ENCODE measurements at regions not wholly inside any gene's neighbourhood (a gene's known extent, or its start where the extent isn't known, plus 50 kb on each side); places are given as distances from the start of the nearest gene placed in this dataset.

DNA sequence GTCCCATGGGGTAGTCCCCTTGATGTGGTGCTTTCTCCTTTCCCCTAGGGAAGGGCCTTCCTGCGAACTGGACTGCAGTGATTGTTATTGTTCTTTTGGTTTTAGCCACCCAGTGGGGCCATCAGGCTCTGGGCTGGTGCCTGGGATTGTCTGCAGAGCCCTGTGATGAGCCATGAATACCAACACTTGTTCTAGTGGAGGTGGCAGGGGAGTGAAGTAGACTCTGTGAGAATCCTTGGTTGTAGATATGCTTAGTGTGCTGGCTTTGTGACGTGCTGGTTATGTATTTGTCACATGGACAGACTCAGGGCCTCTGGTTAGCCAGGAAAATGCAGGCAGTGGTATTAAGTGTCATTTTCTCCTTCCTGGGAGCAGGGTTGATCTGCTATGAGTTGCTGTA, 51.8 kb upstream of the NDUFB4 start:
- Histone ChIP-seq H3K4me1 (ENCODE audit: control insufficient read depth, insufficient read depth, low read length) (no peaks in the 10 kb centered on the region), H3K27me3 (ENCODE audit: control insufficient read depth, insufficient read depth, low read length) (no peaks in the 10 kb centered on the region), H3K36me3 (ENCODE audit: control insufficient read depth, insufficient read depth, low read length) (no peaks in the 10 kb centered on the region), H3K27ac (ENCODE audit: low read length) (no peak overlapping the region), H3K9me3 (ENCODE audit: control insufficient read depth, insufficient read depth, low read length) (no peaks in the 10 kb centered on the region), H3K4me3 (ENCODE audit: low read length) (no peak overlapping the region)
- TF ChIP-seq, protein P1, sequence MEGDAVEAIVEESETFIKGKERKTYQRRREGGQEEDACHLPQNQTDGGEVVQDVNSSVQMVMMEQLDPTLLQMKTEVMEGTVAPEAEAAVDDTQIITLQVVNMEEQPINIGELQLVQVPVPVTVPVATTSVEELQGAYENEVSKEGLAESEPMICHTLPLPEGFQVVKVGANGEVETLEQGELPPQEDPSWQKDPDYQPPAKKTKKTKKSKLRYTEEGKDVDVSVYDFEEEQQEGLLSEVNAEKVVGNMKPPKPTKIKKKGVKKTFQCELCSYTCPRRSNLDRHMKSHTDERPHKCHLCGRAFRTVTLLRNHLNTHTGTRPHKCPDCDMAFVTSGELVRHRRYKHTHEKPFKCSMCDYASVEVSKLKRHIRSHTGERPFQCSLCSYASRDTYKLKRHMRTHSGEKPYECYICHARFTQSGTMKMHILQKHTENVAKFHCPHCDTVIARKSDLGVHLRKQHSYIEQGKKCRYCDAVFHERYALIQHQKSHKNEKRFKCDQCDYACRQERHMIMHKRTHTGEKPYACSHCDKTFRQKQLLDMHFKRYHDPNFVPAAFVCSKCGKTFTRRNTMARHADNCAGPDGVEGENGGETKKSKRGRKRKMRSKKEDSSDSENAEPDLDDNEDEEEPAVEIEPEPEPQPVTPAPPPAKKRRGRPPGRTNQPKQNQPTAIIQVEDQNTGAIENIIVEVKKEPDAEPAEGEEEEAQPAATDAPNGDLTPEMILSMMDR (IDR thresholded peaks at IDR 0.05) = no peak
- Mint-ChIP-seq H3K4me1 (no peaks in the 10 kb centered on the region), H3K9me3 (peaks cover 9 to 19% of the 10 kb centered on the region in 2 donors), H3K27ac (no peak overlapping the region), H3K27me3 (ENCODE audit: low read depth in 2 of 2) (peaks cover 5 to 7% of the 10 kb centered on the region in 2 donors), H3K36me3 (peaks cover 29% of the 10 kb centered on the region), H3K4me3 (no peak overlapping the region)
- intact Hi-C loops (cut with micrococcal nuclease) = no loop called here
- ATAC-seq = no peak
- DNase-seq = no peak
- 89% methylated on average over 2 of the region's 2 CpGs for WGBS (ENCODE audit: insufficient coverage)

DNA sequence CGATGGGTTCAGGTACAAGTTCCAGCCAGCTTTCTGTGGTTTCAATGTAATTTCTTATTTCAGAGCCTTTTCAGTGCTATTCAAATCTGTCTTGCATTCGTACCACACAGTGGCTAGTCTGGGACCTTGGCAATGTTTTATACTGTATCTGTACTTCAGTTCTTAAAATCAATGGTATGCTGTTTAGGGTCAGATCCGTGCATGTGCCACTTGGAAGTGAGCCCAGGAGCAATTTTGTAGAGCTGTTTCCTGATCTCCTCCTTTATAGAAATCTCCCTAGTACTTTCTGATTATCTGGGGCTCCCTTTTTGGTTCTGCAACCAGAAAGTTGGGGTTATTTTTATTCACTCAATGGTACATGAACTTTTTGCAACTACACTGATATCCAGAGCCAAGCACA, 59.5 kb upstream of the NDUFB4 start:
- Histone ChIP-seq H3K36me3 (ENCODE audit: control insufficient read depth, insufficient read depth, low read length) (no peaks in the 10 kb centered on the region), H3K27me3 (ENCODE audit: control insufficient read depth, insufficient read depth, low read length) (no peaks in the 10 kb centered on the region), H3K9me3 (ENCODE audit: control insufficient read depth, insufficient read depth, low read length) (no peaks in the 10 kb centered on the region), H3K27ac (ENCODE audit: low read length) (no peak overlapping the region), H3K4me1 (ENCODE audit: control insufficient read depth, insufficient read depth, low read length) (no peaks in the 10 kb centered on the region), H3K4me3 (ENCODE audit: low read length) (no peak overlapping the region)
- no peak overlapping the region for H3K4me3 Mint-ChIP-seq
- WGBS (ENCODE audit: insufficient coverage) = 77% methylated on average over 3 of the region's 3 CpGs
- peaks cover 22% of the 10 kb centered on the region for H3K36me3 Mint-ChIP-seq
- TF ChIP-seq, protein P1 (IDR thresholded peaks at IDR 0.05) = no peak
- peaks cover 7 to 11% of the 10 kb centered on the region in 2 donors for H3K9me3 Mint-ChIP-seq
- H3K4me1 Mint-ChIP-seq = no peaks in the 10 kb centered on the region
- intact Hi-C loops (cut with micrococcal nuclease) = no loop called here
- peaks cover 3 to 26% of the 10 kb centered on the region in 2 donors for H3K27me3 Mint-ChIP-seq (ENCODE audit: low read depth in 2 of 2)
- no peak overlapping the region for H3K27ac Mint-ChIP-seq
- DNase-seq = no peak
- ATAC-seq = no peak

DNA sequence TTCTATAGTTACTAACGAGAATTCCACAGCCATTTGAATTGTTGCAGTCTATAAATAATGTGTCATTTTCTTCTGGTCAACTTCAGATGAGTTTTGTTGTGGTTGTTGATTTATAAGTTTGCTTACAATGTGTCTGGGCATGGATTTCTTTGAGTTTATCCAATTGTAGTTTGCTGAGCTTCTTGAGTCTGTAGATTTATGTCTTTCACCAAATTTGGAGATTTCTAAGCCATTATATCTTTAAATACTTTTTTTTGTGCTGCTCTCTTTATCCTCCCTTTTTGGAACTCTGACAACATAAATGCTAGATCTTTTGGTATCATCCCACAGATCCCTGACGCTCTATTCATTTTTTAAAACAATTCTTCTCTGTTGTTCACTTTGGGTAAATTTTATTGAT, 63.2 kb upstream of the NDUFB4 start:
- no CpG with 5 or more reads among the region's 2 CpGs for WGBS (ENCODE audit: insufficient coverage)
- no peaks in the 10 kb centered on the region for H3K4me1 Mint-ChIP-seq

DNA sequence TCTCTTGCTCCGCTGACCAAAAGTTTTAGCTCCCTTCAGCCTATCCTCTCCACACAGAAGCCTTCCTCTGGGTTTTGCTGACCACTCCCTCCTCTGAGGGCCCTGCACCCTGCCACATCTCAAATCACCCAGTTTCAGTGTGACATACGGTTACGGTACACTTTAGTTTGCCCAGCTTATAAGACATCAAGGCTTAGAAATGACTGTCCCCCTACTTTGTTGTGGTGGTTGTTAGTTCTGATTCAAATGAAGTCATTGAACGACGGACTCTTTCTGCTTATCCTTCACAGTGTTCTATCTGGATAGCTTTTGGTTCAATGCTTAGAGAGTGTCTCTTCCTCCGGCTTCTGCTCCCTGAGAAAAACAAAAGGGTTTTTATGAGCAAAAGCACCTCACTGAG, 68.0 kb upstream of the NDUFB4 start:
- Histone ChIP-seq H3K4me3 (ENCODE audit: low read length) (no peak overlapping the region), H3K27me3 (ENCODE audit: control insufficient read depth, insufficient read depth, low read length) (no peaks in the 10 kb centered on the region), H3K27ac (ENCODE audit: low read length) (no peak overlapping the region), H3K36me3 (ENCODE audit: control insufficient read depth, insufficient read depth, low read length) (no peaks in the 10 kb centered on the region), H3K4me1 (ENCODE audit: control insufficient read depth, insufficient read depth, low read length) (no peaks in the 10 kb centered on the region), H3K9me3 (ENCODE audit: control insufficient read depth, insufficient read depth, low read length) (no peaks in the 10 kb centered on the region)
- H3K4me3 Mint-ChIP-seq = no peak overlapping the region
- peaks cover 6 to 21% of the 10 kb centered on the region in 2 donors for H3K27me3 Mint-ChIP-seq (ENCODE audit: low read depth in 2 of 2)
- ATAC-seq (no peak), DNase-seq (no peak)
- no peak overlapping the region for H3K27ac Mint-ChIP-seq
- H3K9me3 Mint-ChIP-seq = peaks cover 0 to 2% of the 10 kb centered on the region in 2 donors
- TF ChIP-seq, protein P1 (IDR thresholded peaks at IDR 0.05) = no peak
- no peaks in the 10 kb centered on the region for H3K4me1 Mint-ChIP-seq
- WGBS (ENCODE audit: insufficient coverage) = 82% methylated on average over 5 of the region's 6 CpGs
- H3K36me3 Mint-ChIP-seq = peaks cover 6% of the 10 kb centered on the region
- intact Hi-C loops (cut with micrococcal nuclease) = no loop called here

More for the DNA sequence above, 63.2 kb upstream of the NDUFB4 start:
- H3K9me3 ChIP-seq (ENCODE audit: control insufficient read depth, insufficient read depth, low read length) = no peaks in the 10 kb centered on the region
- Mint-ChIP-seq H3K27ac (no peak overlapping the region), H3K9me3 (peaks cover 0 to 2% of the 10 kb centered on the region in 2 donors), H3K27me3 (ENCODE audit: low read depth in 2 of 2) (peaks cover 6 to 34% of the 10 kb centered on the region in 2 donors), H3K36me3 (peaks cover 10% of the 10 kb centered on the region), H3K4me3 (no peak overlapping the region)
- DNase-seq = no peak
- intact Hi-C loops (cut with micrococcal nuclease) = no loop called here
- H3K27ac ChIP-seq (ENCODE audit: low read length) = no peak overlapping the region
- no peaks in the 10 kb centered on the region for H3K4me1 ChIP-seq (ENCODE audit: control insufficient read depth, insufficient read depth, low read length)
- ATAC-seq = no peak
- no peaks in the 10 kb centered on the region for H3K27me3 ChIP-seq (ENCODE audit: control insufficient read depth, insufficient read depth, low read length)
- H3K36me3 ChIP-seq (ENCODE audit: control insufficient read depth, insufficient read depth, low read length) = no peaks in the 10 kb centered on the region
- TF ChIP-seq, protein P1 (IDR thresholded peaks at IDR 0.05) = no peak
- no peak overlapping the region for H3K4me3 ChIP-seq (ENCODE audit: low read length)

Measured in natural killer cell (primary cell).